HG03378 (cell line): ENCODE measurements at regions not wholly inside any gene's neighbourhood (a gene's known extent, or its start where the extent isn't known, plus 50 kb on each side); places are given as distances from the start of the nearest gene placed in this dataset.

Experiments used
- ATAC-seq: cut with Tn5 transposase; IDR thresholded peaks from one replicate; pipeline ENCODE4 v1.9.1; 2021; ENCODE audit warnings: mild to moderate bottlenecking, moderate library complexity; ENCODE audit not compliant: unreplicated experiment

DNA sequence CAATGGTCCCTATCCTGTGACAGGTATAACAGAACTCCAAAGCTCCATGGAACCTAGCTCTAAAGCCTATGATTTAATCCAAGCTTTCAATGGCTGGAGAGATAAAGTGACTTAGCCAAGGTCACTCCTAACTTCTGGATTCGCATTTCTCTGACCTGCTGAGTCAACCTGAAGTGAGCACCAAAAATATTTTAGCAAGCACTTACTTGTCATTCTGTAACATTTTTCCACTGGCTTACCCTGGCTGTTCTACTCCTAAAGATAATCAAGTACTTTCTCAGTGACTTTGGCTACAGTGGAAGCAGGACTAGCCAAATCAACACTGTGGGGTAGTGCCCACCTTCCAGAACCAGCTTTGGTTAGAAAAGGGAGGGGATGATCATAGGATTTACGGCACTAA, 188.3 kb downstream of the OGFRL1 start:
- no peak for ATAC-seq

GRCh38 chr6:71478834-71479541, 190.4 kb downstream of the OGFRL1 start:
- ATAC-seq, result no peak

- no peak for ATAC-seq
Measured at GRCh38 chr6:71480577-71480976, 192.0 kb downstream of the OGFRL1 start.

- no peak for ATAC-seq
Measured at GRCh38 chr6:71481011-71481410, 192.4 kb downstream of the OGFRL1 start.

DNA sequence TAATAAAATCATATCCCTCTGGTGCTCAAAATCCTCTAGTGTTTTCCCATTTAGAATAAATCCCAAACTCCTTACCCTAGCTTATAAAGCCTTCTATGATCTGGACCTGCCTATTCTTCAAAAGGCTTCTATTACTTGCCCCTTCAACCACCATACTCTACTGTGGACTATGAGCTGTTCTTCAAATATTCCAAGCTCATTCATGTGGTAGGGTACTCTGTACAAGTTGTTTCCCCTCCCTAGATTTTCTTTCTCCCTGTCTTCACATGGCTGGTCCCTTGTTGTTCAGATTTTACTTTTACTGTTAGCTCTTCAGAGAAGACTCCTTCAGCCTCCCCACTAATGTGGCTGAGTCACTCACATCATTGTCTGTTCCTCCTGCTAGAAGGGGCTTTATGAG, 193.2 kb downstream of the OGFRL1 start:
- no peak for ATAC-seq

DNA sequence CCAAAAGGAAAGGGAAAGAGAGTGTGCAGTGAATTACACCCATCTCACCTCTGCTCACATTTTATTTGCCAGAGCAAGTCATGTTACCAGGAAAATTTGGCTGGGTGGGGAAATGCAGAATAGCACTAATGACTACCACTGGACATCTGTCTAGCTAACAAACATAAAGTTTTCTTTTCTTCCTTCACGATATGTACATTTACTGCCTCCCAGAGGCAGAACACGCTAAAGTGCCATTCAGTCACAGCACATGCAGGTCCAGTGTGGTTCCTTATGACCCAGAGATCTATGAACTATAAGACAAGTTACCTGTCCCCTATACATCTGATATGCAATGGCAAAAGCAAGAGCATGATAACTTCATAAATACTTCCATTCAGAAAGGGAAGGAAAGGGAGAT, 194.1 kb downstream of the OGFRL1 start:
- no peak for ATAC-seq

GRCh38 chr6:71486461-71486860, 197.8 kb downstream of the OGFRL1 start:
- ATAC-seq, result peak; percentile 58

- no peak for ATAC-seq
Measured at GRCh38 chr6:71488186-71488585, 199.6 kb downstream of the OGFRL1 start.

- ATAC-seq, result no peak
Measured at GRCh38 chr6:71489736-71490135, 201.1 kb downstream of the OGFRL1 start.

- no peak for ATAC-seq
Measured at GRCh38 chr6:71490876-71491275, 202.3 kb downstream of the OGFRL1 start.

- no peak for ATAC-seq
Measured at GRCh38 chr6:71491844-71492243, 203.2 kb downstream of the OGFRL1 start.

DNA sequence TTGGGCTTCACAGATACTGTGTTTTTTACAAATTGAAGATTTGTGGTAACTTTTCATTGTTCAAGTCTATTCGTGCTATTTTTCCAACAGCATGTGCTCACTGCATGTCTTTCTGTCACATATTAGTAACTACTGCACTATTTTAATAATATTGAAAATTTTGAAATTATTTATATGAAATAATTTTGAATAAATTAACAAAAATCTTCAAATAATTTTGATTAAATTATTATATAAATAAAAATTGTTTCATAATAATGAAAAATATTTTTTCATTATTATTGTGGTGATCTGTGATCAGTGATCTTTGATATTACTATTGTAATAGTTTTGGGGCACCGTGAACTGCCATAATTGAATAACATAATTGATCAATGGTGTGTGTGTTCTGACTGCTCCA, 204.1 kb downstream of the OGFRL1 start:
- no peak for ATAC-seq

GRCh38 chr6:71496018-71496721, 207.6 kb downstream of the OGFRL1 start:
- peak; percentile 99 for ATAC-seq

GRCh38 chr6:71496722-71497033, 208.1 kb downstream of the OGFRL1 start:
- no peak for ATAC-seq

- no peak for ATAC-seq
Measured at GRCh38 chr6:71498638-71499037, 210.0 kb downstream of the OGFRL1 start.

DNA sequence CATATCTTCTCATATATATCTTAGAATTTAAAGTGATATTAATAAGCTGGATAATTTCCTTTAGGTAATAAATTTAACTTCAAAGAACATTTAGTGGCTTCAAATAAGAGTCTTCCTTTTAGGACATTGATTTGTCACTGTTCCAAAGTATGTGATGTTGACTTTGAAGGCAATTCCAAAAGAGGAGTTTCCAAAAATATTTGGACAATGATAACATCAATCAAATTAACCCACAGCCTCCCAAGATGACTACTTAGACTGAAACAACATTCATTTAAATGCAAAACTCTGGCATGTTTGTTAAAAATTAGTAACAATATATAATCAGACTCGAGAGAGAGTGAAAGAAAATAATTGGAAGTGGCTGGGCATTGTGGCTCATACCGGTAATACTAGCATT, 211.1 kb downstream of the OGFRL1 start:
- ATAC-seq, result no peak

- no peak for ATAC-seq
Measured at GRCh38 chr6:71502168-71502567, 213.6 kb downstream of the OGFRL1 start.

DNA sequence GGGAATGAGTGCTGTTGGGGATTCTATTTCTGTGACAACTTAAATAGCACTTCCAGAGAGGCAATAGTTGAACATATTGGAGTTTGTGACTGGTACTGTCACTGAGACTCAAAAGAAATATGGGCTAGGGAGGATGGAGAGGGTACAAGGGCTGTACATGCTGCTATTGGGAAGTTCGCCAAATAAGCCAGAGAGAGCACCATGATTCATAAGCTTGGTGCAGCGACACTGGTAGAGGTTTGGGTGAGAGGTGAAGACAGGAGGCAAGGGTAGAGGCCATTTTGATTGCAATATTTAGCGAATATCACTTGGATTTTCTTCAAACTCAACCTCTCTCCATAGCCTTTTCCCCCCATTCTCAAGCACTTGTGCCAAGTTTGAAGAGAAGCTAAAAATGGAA, 214.3 kb downstream of the OGFRL1 start:
- ATAC-seq, result no peak

- no peak for ATAC-seq
Measured at GRCh38 chr6:71507183-71507582, 218.6 kb downstream of the OGFRL1 start.

DNA sequence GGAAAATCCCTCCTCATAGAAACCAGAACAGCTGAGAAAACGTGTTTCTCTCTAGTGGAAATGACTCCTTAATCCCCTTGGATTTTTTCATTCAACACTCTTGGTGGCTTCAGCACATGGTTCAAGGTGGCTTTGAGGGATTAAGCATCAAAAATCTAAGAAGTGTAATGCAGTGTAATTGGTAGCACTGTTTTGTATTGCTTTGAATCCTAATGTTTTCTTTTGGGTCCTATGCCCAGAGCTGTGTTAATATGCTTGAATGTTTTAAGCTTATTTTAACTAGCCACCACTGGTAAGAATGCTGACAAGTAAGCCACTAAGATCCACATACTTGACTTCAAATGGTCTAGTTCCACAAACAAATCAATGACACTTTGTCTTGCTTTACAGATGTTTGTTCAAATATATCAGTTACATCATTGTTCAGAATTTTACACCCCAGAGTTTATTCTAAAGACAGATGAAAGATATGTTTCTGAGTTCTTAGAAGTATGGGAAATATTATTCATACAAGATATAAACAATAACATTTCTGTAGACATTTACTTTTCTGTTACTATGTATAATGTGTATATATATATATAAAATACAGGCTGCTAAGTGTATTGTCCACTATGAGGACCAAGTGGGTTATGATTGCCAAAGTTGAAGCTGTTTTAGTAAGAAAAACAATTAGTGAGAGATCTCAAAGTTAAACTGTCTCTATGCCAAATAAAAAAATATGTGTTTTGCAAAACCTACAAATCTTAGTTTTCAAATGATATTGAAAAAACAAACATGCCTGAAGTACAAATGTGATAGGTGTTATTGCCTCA, 220.8 kb downstream of the OGFRL1 start:
- ATAC-seq, result no peak

- peak; percentile 80 for ATAC-seq
Measured at GRCh38 chr6:71510057-71510713, 221.6 kb downstream of the OGFRL1 start.
